Endothelial cell of umbilical vein (primary cell): ENCODE measurements at regions not wholly inside any gene's neighbourhood (a gene's known extent, or its start where the extent isn't known, plus 50 kb on each side); places are given as distances from the start of the nearest gene placed in this dataset.

ENCODE experiments used
- BruUV-seq: library from RNA; stranded (reverse); fragments of 400-500 nt; replicated peaks from 2 replicates; lab custom pipeline; 2021; lab: Mats Ljungman, UMichigan
- CTCF ChIA-PET: fragments of 300-600, 350-600 bp; sonication (Branson Sonifier 250); formaldehyde crosslinking; loops from one replicate; lab custom pipeline; 2021; ENCODE audit warnings: antibody characterized with exemption, inconsistent platforms; lab: Charles Lee
- POLR2A ChIA-PET: fragments of 300-600, 350-600 bp; sonication (Branson Sonifier 250); formaldehyde crosslinking; loops from one replicate; lab custom pipeline; 2021; ENCODE audit warnings: antibody characterized with exemption, inconsistent platforms; lab: Charles Lee
- DNase-seq: peaks from one replicate; pipeline ENCODE4 v3.0.0-alpha.2; 2011; ENCODE audit warnings: low read depth, low spot score
- FAIRE-seq: peaks from 2 replicates; lab custom pipeline; 2011; peaks lifted over from hg19 to GRCh38; lab: Jason Lieb, UNC
- H2AFZ ChIP-seq: 2 replicates; pipeline ENCODE4 v1.6.0; 2012; ENCODE audit warnings: low read depth, low read length, control low read depth, inconsistent platforms
- H3K27ac ChIP-seq: 2 replicates; pipeline ENCODE4 v1.5.1; 2011; ENCODE audit warnings: low read depth, mild to moderate bottlenecking, control low read depth, low read length, moderate library complexity; ENCODE audit not compliant: insufficient read depth
- H3K27me3 ChIP-seq, 2 experiments: 2 replicates each; pipeline versions ENCODE4 v1.6.0 to v1.6.1; 2011; ENCODE audit warnings: low read length in 2 of 2, mixed read lengths in 1 of 2; ENCODE audit not compliant: control insufficient read depth in 2 of 2, insufficient read depth in 2 of 2
- H3K36me3 ChIP-seq, 2 experiments: 2 replicates in 1 of 2; 3 replicates in 1 of 2; pipeline ENCODE4 v1.5.1; 2011; ENCODE audit warnings: low read length in 2 of 2, mild to moderate bottlenecking in 1 of 2, moderate library complexity in 1 of 2; ENCODE audit not compliant: control insufficient read depth in 2 of 2, insufficient read depth in 2 of 2; ENCODE audit errors: extremely low read depth in 1 of 2
- H3K4me1 ChIP-seq: 3 replicates; pipeline ENCODE4 v1.5.1; 2011; ENCODE audit warnings: mild to moderate bottlenecking, low read length; ENCODE audit not compliant: control insufficient read depth, insufficient read depth; ENCODE audit errors: extremely low read depth
- H3K4me2 ChIP-seq: 2 replicates; pipeline ENCODE4 v1.6.1; 2011; ENCODE audit warnings: low read length, control low read depth, mixed read lengths; ENCODE audit not compliant: insufficient read depth
- H3K4me3 ChIP-seq, 3 experiments: fragments of 200-600 bp in 1 of 3; sonication (generic), shearing (Covaris generic) in 1 of 3; replicated peaks in 1 of 3; 2 replicates each; pipeline ENCODE4 v1.5.1; 2011 to 2016; ENCODE audit warnings: control low read depth in 3 of 3, low read length in 3 of 3, mild to moderate bottlenecking in 2 of 3, inconsistent platforms in 1 of 3, low read depth in 1 of 3, moderate library complexity in 1 of 3; ENCODE audit not compliant: insufficient read depth in 1 of 3
- H3K79me2 ChIP-seq: 2 replicates; pipeline ENCODE4 v1.6.0; 2012; ENCODE audit warnings: low read length, inconsistent platforms; ENCODE audit not compliant: control insufficient read depth, insufficient read depth
- H3K9ac ChIP-seq: replicated peaks from 2 replicates; pipeline ENCODE3; 2011; ENCODE audit warnings: low read length, control low read depth; ENCODE audit not compliant: insufficient read depth; ENCODE audit errors: extremely low read depth
- H3K9me1 ChIP-seq: replicated peaks from 3 replicates; pipeline ENCODE4 v1.6.0; 2011; ENCODE audit warnings: mild to moderate bottlenecking, low read length; ENCODE audit not compliant: control insufficient read depth, insufficient read depth; ENCODE audit errors: extremely low read depth
- H3K9me3 ChIP-seq: replicated peaks from 2 replicates; pipeline ENCODE4 v1.5.1; 2012; ENCODE audit warnings: low read length, inconsistent platforms; ENCODE audit not compliant: control insufficient read depth, insufficient read depth
- H4K20me1 ChIP-seq: replicated peaks from 2 replicates; pipeline ENCODE3; 2011; ENCODE audit warnings: mild to moderate bottlenecking, low read length; ENCODE audit not compliant: control insufficient read depth, insufficient read depth; ENCODE audit errors: extremely low read depth
- EZH2 ChIP-seq: IDR thresholded peaks from 2 replicates; pipeline ENCODE4 v1.6.1; 2012; ENCODE audit warnings: borderline replicate concordance, low read depth, mild to moderate bottlenecking, moderate library complexity, low read length, inconsistent platforms; ENCODE audit not compliant: severe bottlenecking
- FOS ChIP-seq: IDR thresholded peaks from 2 replicates; pipeline ENCODE4 v1.6.1; 2011; ENCODE audit warnings: mild to moderate bottlenecking, low read length, moderate library complexity, borderline replicate concordance; ENCODE audit not compliant: insufficient read depth
- GATA2 ChIP-seq: IDR thresholded peaks from 2 replicates; pipeline ENCODE4 v1.7.0; 2011; ENCODE audit warnings: low read depth, mild to moderate bottlenecking, moderate library complexity, mixed read lengths, low read length; ENCODE audit not compliant: insufficient read length, insufficient read depth
- JUN ChIP-seq: IDR thresholded peaks from 2 replicates; pipeline ENCODE4 v1.6.1; 2011; ENCODE audit warnings: borderline replicate concordance, low read depth; ENCODE audit not compliant: insufficient read length, insufficient read depth
- MYC ChIP-seq: IDR thresholded peaks from one replicate; pipeline ENCODE4 v1.6.1; 2011; ENCODE audit warnings: mild to moderate bottlenecking, low read depth, low read length
- POLR2A ChIP-seq: IDR thresholded peaks from 2 replicates; pipeline ENCODE4 v1.6.1; 2012; ENCODE audit warnings: low read depth, mild to moderate bottlenecking, control low read depth, low read length
- POLR2AphosphoS5 ChIP-seq: IDR thresholded peaks from 2 replicates; pipeline ENCODE4 v1.6.1; 2012; ENCODE audit warnings: low read depth, mild to moderate bottlenecking, control low read depth, low read length, moderate library complexity; ENCODE audit not compliant: insufficient read depth
- dilution Hi-C: fragments of 300-500 bp; cut with MboI; formaldehyde crosslinking; loops from one replicate; pipeline ENCODE4 v1.15.0; 2019; ENCODE audit warnings: low sequenced_read_pairs; ENCODE audit not compliant: extremely low pct_ligation_motif_present
- intact Hi-C: fragments of 100-400 bp; cut with micrococcal nuclease; formaldehyde crosslinking; loops from one replicate; pipeline ENCODE4 v1.10.0; 2022
- TF ChIP-seq, protein P1 (sequence below): IDR thresholded peaks from 2 replicates; pipeline ENCODE4 v1.6.1; 2011; ENCODE audit not compliant: insufficient read depth, insufficient read length
- TF ChIP-seq, protein P2 (sequence below), 2 donors: IDR thresholded peaks; 1 replicate in 1 of 2; 2 replicates in 1 of 2; pipeline ENCODE4 v1.5.1; 2011; ENCODE audit warnings: low read length in 2 of 2, mild to moderate bottlenecking in 2 of 2, moderate library complexity in 2 of 2, control low read depth in 1 of 2, inconsistent platforms in 1 of 2, low read depth in 1 of 2; ENCODE audit not compliant: insufficient read depth in 1 of 2; ENCODE audit errors: extremely low read depth in 1 of 2

GRCh38 chr6:106880952-106881351 lies 93.6 kb downstream of the CD24 start:
- no peaks in the 10 kb centered on the region for H3K27me3 ChIP-seq
- no peak overlapping the region for H3K27ac ChIP-seq
- H3K4me2 ChIP-seq = no peak overlapping the region
- no peaks in the 10 kb centered on the region for H3K36me3 ChIP-seq
- FAIRE-seq (no peak), DNase-seq (no peak)
- H3K4me1 ChIP-seq = no peaks in the 10 kb centered on the region
- no peak overlapping the region for H3K4me3 ChIP-seq
- H2AFZ ChIP-seq = no peak overlapping the region
- H3K9me3 ChIP-seq = no peaks in the 10 kb centered on the region
- TF ChIP-seq MYC (no peak), EZH2 (no peak), GATA2 (no peak), JUN (no peak), FOS (no peak), POLR2AphosphoS5 (no peak), POLR2A (no peak)
- TF ChIP-seq, protein P1, sequence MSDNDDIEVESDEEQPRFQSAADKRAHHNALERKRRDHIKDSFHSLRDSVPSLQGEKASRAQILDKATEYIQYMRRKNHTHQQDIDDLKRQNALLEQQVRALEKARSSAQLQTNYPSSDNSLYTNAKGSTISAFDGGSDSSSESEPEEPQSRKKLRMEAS = no peak
- TF ChIP-seq, protein P2, sequence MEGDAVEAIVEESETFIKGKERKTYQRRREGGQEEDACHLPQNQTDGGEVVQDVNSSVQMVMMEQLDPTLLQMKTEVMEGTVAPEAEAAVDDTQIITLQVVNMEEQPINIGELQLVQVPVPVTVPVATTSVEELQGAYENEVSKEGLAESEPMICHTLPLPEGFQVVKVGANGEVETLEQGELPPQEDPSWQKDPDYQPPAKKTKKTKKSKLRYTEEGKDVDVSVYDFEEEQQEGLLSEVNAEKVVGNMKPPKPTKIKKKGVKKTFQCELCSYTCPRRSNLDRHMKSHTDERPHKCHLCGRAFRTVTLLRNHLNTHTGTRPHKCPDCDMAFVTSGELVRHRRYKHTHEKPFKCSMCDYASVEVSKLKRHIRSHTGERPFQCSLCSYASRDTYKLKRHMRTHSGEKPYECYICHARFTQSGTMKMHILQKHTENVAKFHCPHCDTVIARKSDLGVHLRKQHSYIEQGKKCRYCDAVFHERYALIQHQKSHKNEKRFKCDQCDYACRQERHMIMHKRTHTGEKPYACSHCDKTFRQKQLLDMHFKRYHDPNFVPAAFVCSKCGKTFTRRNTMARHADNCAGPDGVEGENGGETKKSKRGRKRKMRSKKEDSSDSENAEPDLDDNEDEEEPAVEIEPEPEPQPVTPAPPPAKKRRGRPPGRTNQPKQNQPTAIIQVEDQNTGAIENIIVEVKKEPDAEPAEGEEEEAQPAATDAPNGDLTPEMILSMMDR (IDR thresholded peaks at IDR 0.05; ENCODE audit: extremely low read depth in 1 of 2, insufficient read depth in 1 of 2, low read depth in 1 of 2, low read length in 2 of 2) = no peak
- CTCF ChIA-PET = no interaction called here
- H3K79me2 ChIP-seq = no peaks in the 10 kb centered on the region
- no peaks in the 10 kb centered on the region for H4K20me1 ChIP-seq
- intact Hi-C loops (no loop called here), dilution Hi-C loops (no loop called here)
- POLR2A ChIA-PET = no interaction called here
- no TSS peak for BruUV-seq
- H3K9me1 ChIP-seq = no peaks in the 10 kb centered on the region
- no peak overlapping the region for H3K9ac ChIP-seq
